GM21786 (cell line): ENCODE measurements at regions not wholly inside any gene's neighbourhood (a gene's known extent, or its start where the extent isn't known, plus 50 kb on each side); places are given as distances from the start of the nearest gene placed in this dataset.

Experiments used
- ATAC-seq: cut with Tn5 transposase; IDR thresholded peaks from one replicate; pipeline ENCODE4 v1.9.1; 2021; ENCODE audit not compliant: unreplicated experiment

DNA sequence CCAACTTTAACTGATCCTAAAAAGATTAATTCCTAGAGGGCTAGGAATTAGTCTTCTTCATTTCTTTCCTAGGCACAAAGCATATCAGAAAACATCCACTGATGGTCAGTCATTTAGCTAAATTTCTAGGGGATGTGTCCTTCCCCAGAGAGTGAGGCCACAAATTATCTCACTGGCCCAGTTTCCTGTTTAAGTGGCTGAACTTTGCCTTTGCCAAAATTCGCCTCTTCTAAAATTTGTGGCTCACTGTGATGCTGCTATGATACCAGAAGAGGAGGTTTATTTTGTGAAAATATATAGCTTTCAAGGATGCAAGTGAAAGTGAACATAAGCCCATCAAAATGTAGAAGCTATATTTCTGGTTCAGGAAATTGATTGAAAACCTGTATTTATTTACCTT, 98.1 kb upstream of the FER start:
- ATAC-seq: no peak

DNA sequence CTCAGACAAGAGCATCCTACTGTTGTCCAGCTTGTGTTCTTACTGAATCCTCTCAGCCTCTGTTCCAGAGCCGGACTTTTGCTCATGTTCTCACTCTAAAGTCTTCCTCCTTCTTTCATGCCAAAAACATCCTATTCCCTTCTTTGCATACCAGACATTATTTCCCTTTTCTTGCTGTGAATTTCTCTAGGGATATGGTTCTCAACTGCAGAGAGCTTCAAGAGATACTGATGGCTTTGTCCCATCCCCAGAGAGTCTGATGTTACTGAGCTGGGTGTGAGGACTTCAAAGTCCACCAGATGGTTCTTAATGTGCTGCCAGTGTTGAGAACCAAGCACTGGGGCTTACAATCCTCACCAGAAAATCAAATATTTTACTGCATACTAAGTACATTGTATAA, 98.6 kb upstream of the FER start:
- no peak for ATAC-seq

DNA sequence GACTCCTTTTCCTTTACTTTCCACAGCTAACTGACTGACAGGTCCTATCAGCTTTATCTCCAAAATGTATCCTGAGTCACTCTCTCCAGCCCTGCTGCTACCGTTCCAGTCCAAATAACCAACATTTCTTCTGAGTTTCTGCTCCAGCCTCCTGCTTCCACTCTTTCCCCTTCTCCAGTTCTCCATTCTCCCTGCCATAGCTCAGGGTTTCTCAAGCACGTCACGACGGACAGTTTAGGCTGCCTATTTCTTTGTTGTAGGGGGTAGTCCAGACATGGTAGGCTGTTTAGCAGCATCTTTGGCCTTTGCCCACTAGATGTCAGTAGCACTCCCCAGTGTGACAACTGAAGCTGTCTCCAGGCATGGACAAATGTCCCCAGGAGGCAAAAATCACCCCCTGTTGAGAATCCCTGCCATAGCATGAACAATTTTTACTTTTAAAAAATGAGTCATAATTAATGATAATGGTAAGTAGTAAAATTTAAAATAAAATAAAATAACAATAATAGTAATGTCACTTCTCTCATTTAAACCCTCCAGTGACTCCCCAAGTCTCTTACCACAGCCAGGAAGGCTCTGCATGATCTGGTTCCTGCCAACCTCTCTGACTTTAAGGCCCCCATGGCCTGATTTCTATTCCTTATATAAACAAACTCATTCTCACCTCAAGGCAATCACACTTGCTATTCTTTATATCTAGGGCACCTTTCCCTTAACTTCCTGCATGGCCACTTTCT, 105.4 kb upstream of the FER start:
- peak; percentile 99 for ATAC-seq

DNA sequence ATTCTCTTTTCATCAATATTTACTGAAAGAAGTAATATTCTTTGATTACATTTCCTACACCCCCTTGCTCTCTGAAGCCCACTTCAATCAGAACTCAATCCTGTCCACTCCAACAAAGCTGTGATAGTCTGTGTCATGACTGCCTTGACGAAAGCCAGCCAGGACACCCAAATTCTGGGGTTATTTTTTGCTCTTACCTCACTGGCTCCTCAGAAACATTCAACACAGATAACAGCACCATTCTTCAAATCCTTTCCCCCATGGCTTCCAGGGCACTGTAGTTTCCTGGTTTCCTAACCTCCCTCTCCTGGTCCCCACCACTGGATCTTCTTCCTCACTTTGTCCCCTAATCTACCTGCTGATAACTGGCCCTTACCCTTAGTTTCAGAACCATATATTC, 106.1 kb upstream of the FER start:
- no peak for ATAC-seq

DNA sequence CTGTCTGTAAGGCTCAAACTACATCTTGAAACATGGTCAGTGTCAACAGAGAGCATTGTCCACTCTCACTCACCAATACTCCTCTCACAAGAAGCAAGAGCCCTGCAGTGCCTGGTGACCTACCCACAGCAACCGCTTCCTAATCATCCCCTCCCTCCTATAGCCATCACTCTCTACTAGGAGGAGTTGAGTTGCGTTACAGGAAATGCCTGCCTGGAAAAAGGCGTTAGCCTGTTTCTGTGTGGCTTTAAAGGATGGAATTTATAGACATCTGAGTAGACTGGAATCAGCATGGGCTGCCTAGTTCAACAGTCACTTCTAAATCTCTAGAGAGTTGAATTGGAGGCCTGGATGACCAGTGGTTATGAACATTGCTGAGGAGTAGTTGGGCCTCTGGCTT, 108.3 kb upstream of the FER start:
- ATAC-seq: no peak

DNA sequence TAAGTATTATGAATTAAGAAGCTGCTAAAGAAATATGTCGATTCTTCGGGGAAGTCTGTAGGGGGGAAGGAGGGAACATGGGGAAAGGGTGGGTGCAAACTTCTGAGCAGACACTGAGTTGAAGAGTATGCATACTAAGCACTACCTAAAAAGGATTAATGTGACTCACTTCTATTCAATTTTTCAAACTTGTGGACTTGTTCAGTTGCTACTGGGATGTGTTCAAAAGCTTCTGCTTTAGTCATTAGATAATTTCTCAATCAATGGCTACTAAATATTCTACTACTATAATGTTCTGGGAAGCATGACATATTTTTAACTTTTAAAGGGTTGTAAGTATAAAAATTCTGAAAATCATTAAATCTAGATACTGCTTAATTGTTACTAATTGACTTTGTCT, 109.7 kb upstream of the FER start:
- ATAC-seq: no peak

DNA sequence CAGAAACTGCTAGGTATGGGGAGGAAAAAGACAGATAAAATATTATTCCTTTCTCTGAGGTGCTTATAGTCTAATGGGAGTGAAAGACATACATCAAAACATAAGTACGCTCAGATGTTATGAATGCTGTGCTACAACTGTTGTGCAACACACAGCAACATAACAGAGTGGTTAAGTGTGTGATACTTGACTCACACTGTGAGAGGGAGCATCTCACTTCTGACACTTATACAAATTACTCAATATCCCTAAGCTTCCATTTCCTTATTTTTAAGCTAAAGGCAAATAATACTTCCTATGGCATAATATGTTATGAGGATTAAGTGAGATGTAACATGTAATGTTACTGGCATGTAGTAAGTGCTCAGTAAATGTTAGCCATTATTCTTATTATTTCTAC, 110.6 kb upstream of the FER start:
- ATAC-seq: no peak

DNA sequence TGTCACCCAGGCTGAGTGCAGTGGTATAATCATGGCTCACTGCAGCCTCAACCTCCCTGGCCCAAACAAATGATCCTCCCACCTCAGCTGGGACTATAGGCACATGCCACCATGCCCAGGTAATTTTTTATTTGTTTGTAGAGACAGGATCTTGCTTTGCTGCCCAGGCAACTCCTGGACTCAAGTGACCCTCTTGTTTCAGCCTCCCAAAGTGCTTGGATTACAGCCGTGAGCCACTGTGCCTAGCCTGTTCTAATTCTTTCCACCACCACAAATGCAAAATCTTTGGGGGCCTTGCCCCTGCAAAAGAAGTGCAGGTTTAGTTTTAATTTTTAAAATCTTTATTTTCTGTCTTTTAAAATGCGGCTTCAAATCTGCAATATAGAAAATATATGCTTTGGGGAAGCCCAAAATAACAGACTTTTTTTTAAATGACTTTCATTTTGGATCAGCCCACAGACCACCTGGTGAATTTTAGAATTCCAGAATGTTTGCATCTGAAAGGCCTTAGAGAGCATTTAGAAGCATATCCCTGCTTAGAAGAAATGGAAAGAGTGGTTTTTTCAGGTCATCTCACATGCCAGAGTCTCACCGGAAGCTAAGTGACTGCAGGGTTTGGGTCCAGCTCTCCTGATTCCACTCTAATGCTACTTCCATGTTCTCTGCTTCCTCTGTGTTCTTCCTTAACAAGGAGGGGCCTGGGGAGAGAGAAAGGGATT, 111.4 kb upstream of the FER start:
- no peak for ATAC-seq

DNA sequence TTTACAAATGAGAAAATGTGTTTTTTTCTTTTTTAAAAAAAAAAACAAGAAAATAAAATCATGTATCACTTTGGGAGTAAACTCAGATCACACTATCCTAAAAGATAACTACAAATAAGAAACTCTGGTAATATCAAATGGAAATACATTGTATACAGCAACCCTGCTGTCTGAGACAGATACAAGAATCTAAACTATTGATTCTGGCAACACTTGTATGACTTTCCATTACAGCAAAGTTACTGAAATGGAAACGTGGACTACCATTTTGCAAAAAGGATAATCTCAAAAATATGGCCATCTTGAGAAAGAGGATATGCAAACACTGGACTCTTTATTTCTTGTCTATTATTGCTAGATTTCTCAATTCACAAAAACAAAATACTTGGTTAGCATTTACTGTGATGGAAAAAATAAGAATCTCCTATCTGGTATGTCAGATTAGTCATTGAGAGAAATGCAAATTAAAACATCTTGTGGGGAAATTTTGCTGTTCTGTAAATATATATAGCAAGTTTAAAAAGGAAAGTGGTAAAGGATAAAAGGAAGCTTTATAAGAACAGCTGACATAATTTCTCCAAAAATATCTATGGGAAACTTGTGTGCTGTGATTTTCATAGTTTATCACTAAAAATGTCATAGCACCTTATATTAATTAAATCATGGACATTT, 112.9 kb upstream of the FER start:
- peak; percentile 67 for ATAC-seq

DNA sequence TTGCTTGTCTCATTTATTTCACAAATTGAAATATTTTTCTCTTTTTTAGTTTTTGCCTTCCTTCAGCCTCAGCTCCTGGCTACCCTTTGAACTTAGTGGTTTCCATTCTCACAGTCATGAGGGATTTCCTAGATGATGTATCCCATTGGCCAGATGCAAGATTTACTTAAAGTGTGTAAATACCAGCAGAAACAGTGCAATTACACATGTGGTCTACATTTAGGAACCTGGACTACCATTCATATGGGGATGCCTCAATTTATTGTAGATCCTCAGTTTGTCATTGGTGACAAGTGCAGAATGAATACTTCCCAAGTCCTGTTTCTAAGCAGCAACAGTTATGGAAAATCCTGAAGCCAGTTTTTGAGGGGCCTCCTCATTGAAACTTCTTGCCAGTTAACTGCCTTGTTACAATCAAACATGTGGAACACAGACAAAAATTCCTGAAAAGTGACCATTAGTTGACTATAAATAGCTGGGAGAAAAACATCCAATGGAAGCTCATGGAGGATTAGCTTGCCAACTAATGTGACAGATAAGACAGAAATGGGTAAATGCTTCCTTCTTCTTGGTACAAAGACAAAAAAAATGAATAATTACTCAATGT, 113.6 kb upstream of the FER start:
- ATAC-seq: no peak

DNA sequence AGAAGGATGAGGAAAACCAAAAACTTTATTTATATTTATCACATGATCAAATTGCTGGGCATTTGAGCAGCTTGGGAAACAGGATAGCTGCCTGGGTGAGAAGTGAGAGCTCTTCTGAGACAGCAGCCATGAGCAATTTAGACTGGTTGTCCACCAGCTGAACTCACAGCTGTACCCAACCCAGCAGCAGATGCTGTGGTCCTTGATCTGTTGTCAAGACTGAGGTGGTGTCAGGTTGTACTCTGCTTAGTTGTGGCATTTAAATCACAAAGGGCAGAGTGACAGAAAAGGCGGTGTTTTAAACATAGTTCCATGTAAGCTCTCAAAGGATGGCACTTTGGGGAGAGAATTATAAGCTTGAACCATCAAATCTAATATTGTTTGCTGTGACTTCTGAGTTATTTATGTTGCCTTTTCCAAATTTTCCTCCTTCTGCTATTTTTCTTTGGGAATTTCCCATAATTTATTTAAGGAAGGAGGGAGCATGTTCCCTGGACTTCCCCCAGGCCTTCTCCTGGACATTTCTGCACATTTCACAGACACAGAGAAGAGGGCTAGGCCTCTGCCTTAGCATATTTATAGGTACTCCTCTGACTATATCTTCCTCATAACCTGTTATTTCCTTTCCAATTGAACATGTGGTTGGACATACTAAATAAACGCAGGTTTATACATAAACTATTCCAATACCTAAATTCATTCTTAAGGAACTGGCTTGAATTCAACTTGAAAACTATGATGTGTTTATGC, 117.7 kb upstream of the FER start:
- ATAC-seq: no peak

DNA sequence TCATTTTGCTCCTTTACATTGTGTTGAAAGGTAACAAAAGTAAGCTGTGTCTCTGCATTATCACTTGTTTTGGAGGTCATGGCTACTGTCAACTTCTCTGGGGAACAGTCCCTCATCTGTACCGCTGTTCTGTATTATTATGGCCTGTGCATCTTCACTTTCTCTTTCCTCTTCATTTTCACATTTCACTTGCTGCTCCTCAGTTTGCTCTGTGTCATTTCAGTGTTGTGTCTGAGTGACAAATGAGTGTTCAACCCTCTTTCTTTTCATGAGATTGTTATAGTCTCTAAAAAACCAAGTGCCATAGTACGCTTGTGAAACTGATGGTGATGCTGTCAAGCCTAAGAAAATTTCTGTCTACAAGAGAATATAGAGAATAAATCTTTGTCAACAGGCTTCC, 122.0 kb upstream of the FER start:
- peak; percentile 41 for ATAC-seq

DNA sequence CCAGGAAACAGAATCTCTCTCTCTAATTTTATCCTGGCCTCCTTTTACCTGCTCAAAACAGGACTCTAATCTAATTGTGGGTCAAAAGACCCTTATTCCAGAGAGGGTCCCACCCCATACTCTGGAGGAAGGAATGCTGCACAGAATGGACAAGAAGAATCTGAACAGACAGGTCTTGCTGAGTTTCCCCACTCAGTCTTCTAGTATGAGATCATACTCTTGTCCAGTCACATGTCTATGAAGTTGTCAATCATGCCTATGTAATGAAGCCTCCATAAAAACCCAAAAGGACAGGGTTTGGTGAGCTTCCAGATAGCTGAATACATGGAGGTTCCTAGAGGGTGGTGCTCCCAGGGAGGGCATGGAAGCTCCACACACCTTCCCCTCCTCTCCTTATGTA, 123.9 kb upstream of the FER start:
- ATAC-seq: no peak

DNA sequence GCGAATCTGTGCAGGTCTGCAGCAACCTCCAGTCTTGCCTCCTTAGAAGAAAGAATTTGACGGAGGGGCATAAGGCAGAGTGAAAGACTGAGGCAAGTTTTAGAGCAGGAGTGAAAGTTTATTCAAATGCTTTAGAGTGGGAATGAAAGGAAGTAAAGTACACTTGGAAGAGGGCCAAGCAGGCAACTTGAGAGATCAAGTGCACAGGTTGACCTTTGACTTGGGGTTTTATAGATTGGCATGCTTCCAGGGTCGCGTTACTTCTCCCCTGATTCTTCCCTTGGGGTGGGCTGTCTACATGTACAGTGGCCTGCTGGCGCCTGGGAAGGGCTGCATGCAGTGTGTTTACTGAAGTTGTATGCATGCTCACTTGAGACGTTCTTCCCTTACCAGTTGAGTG, 127.2 kb upstream of the FER start:
- no peak for ATAC-seq

DNA sequence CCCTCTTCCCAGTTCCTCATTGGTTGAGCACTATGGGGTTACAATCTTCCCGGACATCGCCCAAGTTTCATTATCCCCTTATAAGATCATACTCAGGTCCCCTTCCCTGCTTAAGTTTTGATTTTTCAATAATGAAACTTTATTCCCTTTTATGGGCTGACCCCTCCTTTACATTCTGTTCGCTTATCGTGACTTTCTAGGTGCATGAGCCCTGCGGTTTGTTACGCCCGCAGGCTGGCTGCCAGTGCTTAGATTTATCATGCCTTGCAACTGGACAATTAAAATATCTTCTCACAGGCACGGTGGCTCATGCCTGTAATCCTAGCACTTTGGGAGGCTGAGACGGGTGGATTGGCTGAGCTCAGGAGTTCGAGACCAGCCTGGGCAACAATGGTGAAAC, 127.9 kb upstream of the FER start:
- no peak for ATAC-seq

DNA sequence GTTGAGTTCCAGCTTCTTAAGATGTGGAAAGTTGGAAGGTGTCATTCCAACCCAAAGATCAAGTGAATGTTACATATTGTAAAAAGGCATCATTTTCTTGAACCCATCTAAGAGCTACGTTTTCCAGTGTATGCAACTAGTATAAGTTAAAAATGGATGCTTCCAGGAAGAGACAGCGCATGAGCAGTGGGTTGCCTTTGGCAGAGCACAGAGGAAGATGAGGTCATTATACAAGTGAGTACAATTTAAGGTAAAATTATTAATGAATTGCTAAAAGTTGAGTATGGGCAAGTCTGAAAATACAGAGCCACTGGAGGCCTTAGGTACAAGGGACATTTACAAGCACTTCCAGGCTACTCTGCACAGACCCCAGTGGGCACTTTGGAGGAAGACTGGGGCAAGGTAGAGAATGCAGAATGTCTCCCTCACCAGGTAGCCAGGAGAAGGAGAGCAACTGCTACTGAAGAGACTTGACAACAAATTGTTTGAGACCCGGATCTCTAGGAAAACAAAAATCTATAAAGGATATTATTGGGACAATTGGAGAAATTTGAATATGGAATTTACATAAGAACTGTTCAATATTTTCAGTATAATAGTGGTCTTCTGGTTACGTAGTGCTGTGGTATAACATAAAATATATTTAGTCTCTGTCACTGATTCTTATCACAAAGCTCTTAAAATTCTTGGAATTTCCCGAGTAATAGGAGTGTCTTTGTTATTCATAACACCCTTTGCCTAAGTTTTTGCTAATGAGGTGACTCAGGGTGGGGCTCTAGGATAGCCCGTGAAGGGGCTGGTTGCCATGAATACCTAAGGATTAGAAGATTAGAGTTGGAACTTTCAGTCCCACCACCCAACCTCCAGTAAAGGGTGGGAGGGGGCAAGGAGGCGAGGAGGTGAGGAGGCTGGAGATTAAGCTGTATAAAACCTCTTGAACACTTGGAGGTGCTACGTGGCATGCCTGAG, 129.9 kb upstream of the FER start:
- ATAC-seq: no peak

DNA sequence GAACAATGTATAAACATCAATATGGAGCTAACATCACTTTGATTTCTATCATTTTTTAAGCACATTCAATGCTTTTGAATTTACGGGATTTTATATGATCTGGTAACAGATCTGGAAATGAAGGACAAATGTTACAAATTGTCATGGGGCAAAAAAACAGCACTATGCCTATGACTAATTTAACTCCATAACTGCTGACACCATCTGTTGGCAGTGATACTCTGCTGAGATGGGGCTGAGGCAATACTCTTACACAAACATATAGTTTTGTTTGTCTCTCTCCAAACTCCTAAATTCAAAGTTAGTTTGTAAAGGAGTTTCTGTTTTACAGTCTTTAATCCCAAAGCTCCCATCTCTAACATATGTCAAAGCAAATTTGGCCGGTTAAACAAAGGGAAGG, 132.5 kb upstream of the FER start:
- ATAC-seq: no peak

DNA sequence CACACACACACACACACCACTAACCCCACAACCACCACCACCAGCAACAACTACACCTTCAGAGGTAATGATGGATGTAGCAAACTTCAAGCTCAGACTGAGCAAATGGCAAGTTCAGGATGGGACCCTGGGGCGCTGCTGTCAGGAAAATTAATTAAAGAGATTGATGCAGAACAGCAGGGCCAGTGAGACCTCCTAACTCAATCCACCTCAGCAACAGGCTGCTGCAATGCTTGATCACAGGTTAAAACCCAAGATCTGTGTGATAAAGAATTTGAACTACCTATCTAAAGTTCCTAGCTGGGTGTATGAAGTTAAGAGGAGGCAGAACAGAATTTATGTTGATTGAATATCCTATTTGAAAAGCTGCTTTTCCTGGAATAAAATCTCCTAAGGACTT, 140.3 kb upstream of the FER start:
- no peak for ATAC-seq

DNA sequence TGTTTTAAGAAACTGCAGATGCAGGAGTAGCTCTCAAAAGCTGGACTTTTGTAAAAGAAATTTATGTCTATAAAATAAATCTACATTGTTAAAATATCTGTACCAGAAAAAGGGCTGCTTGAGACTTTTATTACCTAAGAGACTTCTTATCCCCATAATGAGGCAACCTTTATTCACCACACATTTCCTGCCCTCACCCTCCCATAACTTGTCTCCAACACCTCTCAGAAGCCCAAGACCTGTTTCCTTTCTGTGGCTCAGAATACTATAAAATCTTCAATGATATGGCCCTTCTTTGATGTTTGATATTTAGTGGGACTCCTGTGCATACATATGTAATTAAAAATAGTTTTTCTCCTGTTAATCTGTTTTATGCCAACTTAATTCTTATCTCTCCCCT, 141.5 kb upstream of the FER start:
- ATAC-seq: no peak

DNA sequence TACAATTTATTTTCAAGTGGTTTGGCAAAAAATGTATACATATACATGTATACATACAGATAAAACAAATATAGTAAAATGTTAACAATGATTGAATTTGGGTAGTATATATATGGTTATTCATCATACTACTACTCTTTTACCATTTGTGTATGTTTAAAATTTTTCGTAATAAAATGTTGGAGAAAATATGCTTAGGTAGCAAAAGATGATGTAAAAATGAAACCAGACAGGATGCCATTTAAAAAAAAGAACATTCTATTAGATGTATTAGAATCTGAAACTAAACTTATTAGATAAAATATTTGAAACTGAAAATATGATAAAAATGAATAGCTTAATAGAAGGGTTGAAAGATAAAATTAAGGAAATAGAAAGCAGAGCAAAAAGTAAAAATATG, 144.9 kb upstream of the FER start:
- ATAC-seq: no peak
